Muscle of leg (tissue), 3 donors: ENCODE measurements at regions not wholly inside any gene's neighbourhood (a gene's known extent, or its start where the extent isn't known, plus 50 kb on each side); places are given as distances from the start of the nearest gene placed in this dataset.

Experiments
- DNase-seq: peaks from one replicate; pipeline ENCODE4 v3.0.0; 2013
- H3K27ac ChIP-seq: one replicate; pipeline ENCODE4 v1.5.1; 2013; ENCODE audit warnings: mild to moderate bottlenecking, low read length, control low read depth
- H3K27me3 ChIP-seq: one replicate; pipeline ENCODE4 v1.6.1; 2013; ENCODE audit warnings: low read length; ENCODE audit not compliant: control insufficient read depth, insufficient read depth
- H3K36me3 ChIP-seq: one replicate; pipeline ENCODE4 v1.6.1; 2013; ENCODE audit warnings: low read length; ENCODE audit not compliant: control insufficient read depth, insufficient read depth
- H3K4me1 ChIP-seq: one replicate; pipeline ENCODE4 v1.6.1; 2013; ENCODE audit warnings: low read length; ENCODE audit not compliant: control insufficient read depth, insufficient read depth
- H3K4me3 ChIP-seq: one replicate; pipeline ENCODE4 v1.5.1; 2013; ENCODE audit warnings: low read length, control low read depth
- H3K9me3 ChIP-seq: replicated peaks from 2 replicates; pipeline ENCODE4 v1.6.1; 2013; ENCODE audit warnings: low read depth, low read length; ENCODE audit not compliant: control insufficient read depth
- WGBS: methylation state at CpG from one replicate; pipeline ENCODE4 v1.1.5; 2013; ENCODE audit warnings: missing lambda C conversion rate; ENCODE audit not compliant: insufficient coverage; 5-methylcytosine and 5-hydroxymethylcytosine counted together

GRCh38 chr9:16307626-16308195 is 562.8 kb downstream of the BNC2 start:
- Histone ChIP-seq H3K27me3 (peaks cover 2% of the 10 kb centered on the region), H3K36me3 (no peaks in the 10 kb centered on the region), H3K4me3 (no peak overlapping the region), H3K4me1 (peaks cover 21% of the 10 kb centered on the region), H3K9me3 (no peaks in the 10 kb centered on the region), H3K27ac (no peak overlapping the region)
- DNase-seq, result no peak
- no CpG with 5 or more reads among the region's 2 CpGs for WGBS

GRCh38 chr9:16308645-16309044 is 561.8 kb downstream of the BNC2 start:
- H3K9me3 ChIP-seq, result no peaks in the 10 kb centered on the region
- H3K27me3 ChIP-seq, result peaks cover 2% of the 10 kb centered on the region

GRCh38 chr9:16309082-16309468 is 561.4 kb downstream of the BNC2 start:
- Histone ChIP-seq H3K4me1 (peaks cover 21% of the 10 kb centered on the region), H3K9me3 (no peaks in the 10 kb centered on the region), H3K27me3 (peaks cover 2% of the 10 kb centered on the region), H3K4me3 (no peak overlapping the region), H3K36me3 (no peaks in the 10 kb centered on the region), H3K27ac (peak overlapping the region; percentile 75)
- no CpG with 5 or more reads among the region's 5 CpGs for WGBS
- DNase-seq, result no peak

More at GRCh38 chr9:16308645-16309044, 561.8 kb downstream of the BNC2 start:
- Histone ChIP-seq H3K27ac (no peak overlapping the region), H3K4me1 (peaks cover 21% of the 10 kb centered on the region), H3K4me3 (no peak overlapping the region), H3K36me3 (no peaks in the 10 kb centered on the region)
- peak; percentile 32 for DNase-seq
- no CpG with 5 or more reads among the region's 5 CpGs for WGBS

- peaks cover 3% of the 10 kb centered on the region for H3K27me3 ChIP-seq
- H3K27ac ChIP-seq, result peak overlapping the region; percentile 75
- peak; percentile 97 for DNase-seq
- no peak overlapping the region for H3K4me3 ChIP-seq
- no peaks in the 10 kb centered on the region for H3K9me3 ChIP-seq
- WGBS, result 9% methylated on average over 22 of the region's 24 CpGs
- H3K36me3 ChIP-seq, result no peaks in the 10 kb centered on the region
- peaks cover 22% of the 10 kb centered on the region for H3K4me1 ChIP-seq
These were observed 560.8 kb downstream of the BNC2 start for GRCh38 chr9:16309469-16310271.

GRCh38 chr9:16310278-16311110 is 560.0 kb downstream of the BNC2 start:
- no peaks in the 10 kb centered on the region for H3K9me3 ChIP-seq
- no peak overlapping the region for H3K4me3 ChIP-seq
- DNase-seq, result peak; percentile 83
- peak overlapping the region; percentile 75 for H3K27ac ChIP-seq
- H3K27me3 ChIP-seq, result peaks cover 5% of the 10 kb centered on the region
- H3K4me1 ChIP-seq, result peaks cover 28% of the 10 kb centered on the region
- H3K36me3 ChIP-seq, result no peaks in the 10 kb centered on the region
- 36% methylated on average over 20 of the region's 26 CpGs for WGBS

GRCh38 chr9:16312116-16312515 is 558.4 kb downstream of the BNC2 start:
- H3K36me3 ChIP-seq, result no peaks in the 10 kb centered on the region
- peaks cover 5% of the 10 kb centered on the region for H3K27me3 ChIP-seq
- no peak overlapping the region for H3K27ac ChIP-seq
- H3K4me1 ChIP-seq, result peaks cover 44% of the 10 kb centered on the region
- no CpG with 5 or more reads among the region's 6 CpGs for WGBS
- peak; percentile 41 for DNase-seq
- no peaks in the 10 kb centered on the region for H3K9me3 ChIP-seq
- H3K4me3 ChIP-seq, result no peak overlapping the region

GRCh38 chr9:16312962-16313546 is 557.4 kb downstream of the BNC2 start:
- whole genome bisulfite sequencing, result 87% methylated on average over 8 of the region's 10 CpGs
- Histone ChIP-seq H3K27me3 (peaks cover 5% of the 10 kb centered on the region), H3K4me1 (peaks cover 53% of the 10 kb centered on the region), H3K9me3 (no peaks in the 10 kb centered on the region), H3K27ac (no peak overlapping the region), H3K36me3 (no peaks in the 10 kb centered on the region), H3K4me3 (no peak overlapping the region)
- no peak for DNase-seq

GRCh38 chr9:16314476-16314875 is 556.0 kb downstream of the BNC2 start:
- H3K27ac ChIP-seq, result no peak overlapping the region
- WGBS, result 82% methylated on average over 4 of the region's 5 CpGs
- H3K9me3 ChIP-seq, result no peaks in the 10 kb centered on the region
- no peak for DNase-seq
- peaks cover 4% of the 10 kb centered on the region for H3K27me3 ChIP-seq
- H3K4me3 ChIP-seq, result no peak overlapping the region
- H3K4me1 ChIP-seq, result peaks cover 54% of the 10 kb centered on the region
- H3K36me3 ChIP-seq, result no peaks in the 10 kb centered on the region

GRCh38 chr9:16315720-16316119 is 554.8 kb downstream of the BNC2 start:
- Histone ChIP-seq H3K4me3 (no peak overlapping the region), H3K27ac (peak overlapping the region; percentile 42), H3K9me3 (no peaks in the 10 kb centered on the region), H3K36me3 (no peaks in the 10 kb centered on the region), H3K4me1 (peaks cover 41% of the 10 kb centered on the region), H3K27me3 (peaks cover 4% of the 10 kb centered on the region)
- DNase-seq, result peak; percentile 29
- no CpG with 5 or more reads among the region's 6 CpGs for WGBS

- Histone ChIP-seq H3K4me3 (no peak overlapping the region), H3K9me3 (no peaks in the 10 kb centered on the region), H3K4me1 (peaks cover 38% of the 10 kb centered on the region), H3K36me3 (no peaks in the 10 kb centered on the region), H3K27me3 (peaks cover 4% of the 10 kb centered on the region), H3K27ac (no peak overlapping the region)
- DNase-seq, result no peak
- WGBS, result 47% methylated on average over 5 of the region's 9 CpGs
These were observed 554.0 kb downstream of the BNC2 start for GRCh38 chr9:16316456-16316855.
